Adrenal gland (tissue), 9 donors: ENCODE measurements at regions not wholly inside any gene's neighbourhood (a gene's known extent, or its start where the extent isn't known, plus 50 kb on each side); places are given as distances from the start of the nearest gene placed in this dataset.

Experiments used
- DNase-seq, 7 donors: peaks; one replicate each; pipeline ENCODE4 v3.0.0-alpha.2; 2019 to 2020
- H3K27ac ChIP-seq, 5 donors: fragments of 200-600 bp; sonication (generic) in 4 of 5; 1 replicate in 3 of 5; 2 replicates in 2 of 5; pipeline versions ENCODE4 v1.5.1 to v1.8.0; 2016 to 2020; ENCODE audit warnings: mild to moderate bottlenecking in 1 of 5
- H3K27me3 ChIP-seq: fragments of 200-600 bp; 2 replicates; pipeline ENCODE4 v1.8.0; 2021
- H3K36me3 ChIP-seq, 2 donors: fragments of 200-600 bp; replicated peaks in 1 of 2; 1 replicate in 1 of 2; 2 replicates in 1 of 2; pipeline versions ENCODE4 v1.5.1 to v1.8.0; 2018 to 2022
- H3K4me1 ChIP-seq, 2 donors: fragments of 200-600 bp; replicated peaks in 1 of 2; 1 replicate in 1 of 2; 2 replicates in 1 of 2; pipeline versions ENCODE4 v1.5.1 to v1.8.0; 2018 to 2021
- H3K4me3 ChIP-seq, 4 donors: fragments of 200-600 bp; sonication (generic) in 3 of 4; one replicate each; pipeline ENCODE4 v1.5.1; 2016 to 2018
- H3K9me3 ChIP-seq, 3 donors: fragments of 200-600 bp; sonication (generic) in 1 of 3; replicated peaks in 1 of 3; 1 replicate in 2 of 3; 2 replicates in 1 of 3; pipeline versions ENCODE4 v1.5.1 to v1.8.0; 2016 to 2021
- POLR2A ChIP-seq, 2 donors: fragments of 450-650 bp; IDR thresholded peaks; one replicate each; pipeline ENCODE4 v1.6.1; 2017; ENCODE audit warnings: antibody characterized with exemption in 2 of 2, mild to moderate bottlenecking in 2 of 2, moderate library complexity in 1 of 2
- WGBS, 4 donors: extraction: QIAGEN DNeasy Blood & Tissue Kit in 2 of 4; methylation state at CpG; one replicate each; pipeline versions ENCODE4 v1.1.5 to v1.1.7; 2013 to 2017; 5-methylcytosine and 5-hydroxymethylcytosine counted together
- intact Hi-C, 2 donors: fragments of 100-400 bp; cut with DNase I; formaldehyde crosslinking; loops; one replicate each; pipeline versions ENCODE4 v1.14.1 to v1.15.0; 2022 to 2023
- TF ChIP-seq, protein P1 (sequence below), 6 experiments: fragments of 450-650 bp in 4 of 6; fragments of 200-600 bp in 2 of 6; sonication (generic) in 1 of 6; IDR thresholded peaks; 1 replicate in 5 of 6; 2 replicates in 1 of 6; pipeline versions ENCODE4 v1.5.1 to v1.8.0; 2016 to 2021; ENCODE audit warnings: antibody characterized with exemption in 6 of 6, mild to moderate bottlenecking in 2 of 6, moderate library complexity in 1 of 6
- donor health status: healthy with polysubstance abuse.
- donor health status: Bipolar disorder and iron deficiency.
- donor health status: DM: yes; HTN: yes; CAD: no.
- donor health status: DM: no; HTN: no; CAD: no.
- donor health status: DM: no; HTN: no; CAD: no.

DNA sequence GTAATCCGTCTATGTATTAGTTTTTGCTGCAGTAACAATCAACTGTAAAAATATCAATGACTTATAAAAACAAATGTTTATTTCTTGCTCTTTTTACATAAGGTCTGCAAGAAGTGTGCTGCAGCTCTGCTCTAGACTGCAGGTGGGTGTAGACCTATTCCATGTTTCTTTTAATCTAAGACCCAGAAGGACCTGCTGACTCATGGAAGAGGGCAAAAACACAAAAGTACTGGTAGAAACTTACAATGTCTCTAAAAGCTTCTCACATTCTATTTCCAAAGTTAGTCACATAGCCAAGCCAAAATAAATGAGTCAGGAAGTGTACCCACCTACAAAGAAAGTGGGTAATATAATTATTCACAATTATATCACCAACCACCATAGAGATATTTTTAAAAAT is 435.9 kb upstream of the FAT3 start:
- Histone ChIP-seq H3K4me3 (no peak overlapping the region), H3K4me1 (no peaks in the 10 kb centered on the region), H3K9me3 (no peaks in the 10 kb centered on the region), H3K36me3 (no peaks in the 10 kb centered on the region), H3K27ac (no peak overlapping the region), H3K27me3 (no peaks in the 10 kb centered on the region)
- WGBS, 4 donors: 78 to 92% (median 82%) methylated on average over 1 of the region's 1 CpG
- no peak for DNase-seq
- TF ChIP-seq, protein P1, sequence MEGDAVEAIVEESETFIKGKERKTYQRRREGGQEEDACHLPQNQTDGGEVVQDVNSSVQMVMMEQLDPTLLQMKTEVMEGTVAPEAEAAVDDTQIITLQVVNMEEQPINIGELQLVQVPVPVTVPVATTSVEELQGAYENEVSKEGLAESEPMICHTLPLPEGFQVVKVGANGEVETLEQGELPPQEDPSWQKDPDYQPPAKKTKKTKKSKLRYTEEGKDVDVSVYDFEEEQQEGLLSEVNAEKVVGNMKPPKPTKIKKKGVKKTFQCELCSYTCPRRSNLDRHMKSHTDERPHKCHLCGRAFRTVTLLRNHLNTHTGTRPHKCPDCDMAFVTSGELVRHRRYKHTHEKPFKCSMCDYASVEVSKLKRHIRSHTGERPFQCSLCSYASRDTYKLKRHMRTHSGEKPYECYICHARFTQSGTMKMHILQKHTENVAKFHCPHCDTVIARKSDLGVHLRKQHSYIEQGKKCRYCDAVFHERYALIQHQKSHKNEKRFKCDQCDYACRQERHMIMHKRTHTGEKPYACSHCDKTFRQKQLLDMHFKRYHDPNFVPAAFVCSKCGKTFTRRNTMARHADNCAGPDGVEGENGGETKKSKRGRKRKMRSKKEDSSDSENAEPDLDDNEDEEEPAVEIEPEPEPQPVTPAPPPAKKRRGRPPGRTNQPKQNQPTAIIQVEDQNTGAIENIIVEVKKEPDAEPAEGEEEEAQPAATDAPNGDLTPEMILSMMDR (IDR thresholded peaks at IDR 0.05): no peak
- TF ChIP-seq POLR2A (IDR thresholded peaks at IDR 0.05): no peak
- intact Hi-C loops: no loop called here

DNA sequence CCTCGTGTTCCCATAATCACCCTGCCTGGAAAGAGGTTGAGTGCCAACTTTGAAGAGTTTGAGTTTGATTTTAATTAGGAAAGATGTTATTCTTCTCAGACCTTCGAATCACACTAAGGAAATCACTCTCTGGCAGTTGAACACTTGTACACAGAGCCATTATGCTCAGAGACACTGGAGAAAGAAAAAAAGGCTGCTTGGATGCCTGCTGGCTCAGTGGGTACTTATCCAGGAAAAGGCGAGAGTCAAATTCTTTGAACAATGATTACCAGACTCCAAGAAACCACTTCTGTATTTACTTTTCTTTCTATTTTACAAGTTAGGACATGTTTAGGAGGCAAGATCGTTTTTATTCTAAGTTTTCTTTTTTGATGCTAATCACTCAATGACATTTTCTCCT is 438.5 kb upstream of the FAT3 start:
- 57 to 65% (median 60%) methylated on average over 4 of the region's 4 CpGs for WGBS, 4 donors
- Histone ChIP-seq H3K9me3 (no peaks in the 10 kb centered on the region), H3K27me3 (no peaks in the 10 kb centered on the region), H3K36me3 (no peaks in the 10 kb centered on the region), H3K4me3 (no peak overlapping the region), H3K4me1 (no peaks in the 10 kb centered on the region), H3K27ac (no peak overlapping the region)
- no peak for TF ChIP-seq POLR2A (IDR thresholded peaks at IDR 0.05)
- TF ChIP-seq, protein P1 (IDR thresholded peaks at IDR 0.05): no peak
- intact Hi-C loops: no loop called here
- no peak for DNase-seq

DNA sequence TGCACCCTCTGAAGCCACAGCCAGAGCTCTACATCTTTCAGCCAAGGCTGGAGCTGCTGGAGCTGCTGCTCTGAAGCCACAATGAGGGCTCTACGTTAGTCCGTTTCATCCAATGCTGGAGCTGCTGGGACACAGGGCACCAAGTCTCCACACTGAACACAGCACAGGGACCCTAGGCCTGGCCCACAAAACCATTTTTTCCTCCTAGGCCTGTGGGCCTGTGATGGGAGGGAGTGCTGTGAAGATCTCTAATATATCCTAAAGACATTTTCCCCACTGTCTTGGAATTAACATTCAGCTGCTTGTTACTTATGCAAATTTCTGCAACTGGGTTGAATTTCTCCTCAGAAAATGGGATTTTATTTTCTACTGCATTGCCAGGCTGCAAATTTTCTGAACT is 441.4 kb upstream of the FAT3 start:
- no peak for DNase-seq
- Histone ChIP-seq H3K36me3 (no peaks in the 10 kb centered on the region), H3K27ac (no peak overlapping the region), H3K4me1 (no peaks in the 10 kb centered on the region), H3K4me3 (no peak overlapping the region), H3K9me3 (no peaks in the 10 kb centered on the region), H3K27me3 (no peaks in the 10 kb centered on the region)
- intact Hi-C loops: no loop called here
- WGBS, 4 donors: 87 to 100% (median 91%) methylated on average over 2 of the region's 2 CpGs
- TF ChIP-seq POLR2A (IDR thresholded peaks at IDR 0.05): no peak
- TF ChIP-seq, protein P1 (IDR thresholded peaks at IDR 0.05): no peak

DNA sequence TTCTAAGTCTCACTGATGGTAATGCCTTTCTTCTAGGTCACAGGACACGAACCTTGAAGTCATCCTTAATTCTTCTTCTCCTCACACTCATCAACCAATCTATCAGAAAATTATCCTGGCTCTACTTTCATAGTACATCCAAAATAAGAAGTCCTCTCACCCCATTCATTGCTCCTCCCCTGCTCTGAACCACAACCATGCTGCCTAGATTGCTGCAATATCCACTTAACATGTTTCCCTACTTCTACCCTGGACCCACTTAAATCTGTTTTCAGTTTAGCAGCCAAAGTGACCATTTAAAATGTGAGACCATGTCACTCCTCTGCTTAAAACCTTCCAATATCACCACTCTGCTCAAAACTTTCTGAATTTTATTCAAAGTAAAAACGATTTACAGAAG is 445.9 kb upstream of the FAT3 start:
- TF ChIP-seq, protein P1 (IDR thresholded peaks at IDR 0.05): no peak
- no peak for TF ChIP-seq POLR2A (IDR thresholded peaks at IDR 0.05)
- WGBS, 4 donors: 53 to 66% (median 58%) methylated on average over 2 of the region's 2 CpGs

More for the DNA sequence above, 445.9 kb upstream of the FAT3 start:
- H3K27ac ChIP-seq: no peak overlapping the region
- intact Hi-C loops: no loop called here
- DNase-seq: no peak
- H3K27me3 ChIP-seq: no peaks in the 10 kb centered on the region
- H3K4me3 ChIP-seq: no peak overlapping the region
- no peaks in the 10 kb centered on the region for H3K4me1 ChIP-seq
- H3K36me3 ChIP-seq: no peaks in the 10 kb centered on the region
- no peaks in the 10 kb centered on the region for H3K9me3 ChIP-seq
